Tibial nerve (tissue), 4 donors: ENCODE measurements at regions not wholly inside any gene's neighbourhood (a gene's known extent, or its start where the extent isn't known, plus 50 kb on each side); places are given as distances from the start of the nearest gene placed in this dataset.

Source experiments
- DNase-seq, 2 donors: peaks; one replicate each; pipeline ENCODE4 v3.0.0-alpha.2; 2019; ENCODE audit warnings: low spot score in 2 of 2
- H3K27ac ChIP-seq, 4 donors: fragments of 200-600 bp; sonication (generic) in 3 of 4; one replicate each; pipeline ENCODE4 v1.5.1; 2017 to 2019; ENCODE audit warnings: mild to moderate bottlenecking in 1 of 4
- H3K27me3 ChIP-seq, 2 donors: fragments of 200-600 bp; sonication (generic) in 1 of 2; one replicate each; pipeline versions ENCODE4 v1.5.1 to v1.6.0; 2017 to 2019
- H3K36me3 ChIP-seq, 3 donors: fragments of 200-600 bp; sonication (generic); one replicate each; pipeline ENCODE4 v1.5.1; 2018 to 2019
- H3K4me1 ChIP-seq, 4 donors: fragments of 200-600 bp; sonication (generic) in 3 of 4; one replicate each; pipeline ENCODE4 v1.5.1; 2017 to 2019
- H3K4me3 ChIP-seq, 4 donors: fragments of 200-600 bp; sonication (generic) in 3 of 4; one replicate each; pipeline ENCODE4 v1.5.1; 2017 to 2019; ENCODE audit warnings: mild to moderate bottlenecking in 1 of 4, moderate library complexity in 1 of 4
- H3K9me3 ChIP-seq, 4 donors: fragments of 200-600 bp; sonication (generic) in 3 of 4; one replicate each; pipeline ENCODE4 v1.5.1; 2017 to 2019
- CTCF ChIP-seq, 5 experiments: fragments of 200-600 bp in 3 of 5; fragments of 450-650 bp in 2 of 5; sonication (generic) in 3 of 5; IDR thresholded peaks; one replicate each; pipeline ENCODE4 v1.5.1; 2016 to 2019; ENCODE audit warnings: antibody characterized with exemption in 5 of 5, mild to moderate bottlenecking in 3 of 5, moderate library complexity in 2 of 5
- EP300 ChIP-seq, 2 donors: sonication (generic); formaldehyde crosslinking; IDR thresholded peaks; one replicate each; pipeline ENCODE4 v1.6.1; 2017; ENCODE audit warnings: antibody characterized with exemption in 2 of 2, mild to moderate bottlenecking in 1 of 2
- POLR2A ChIP-seq, 2 donors: fragments of 450-650 bp; IDR thresholded peaks; one replicate each; pipeline ENCODE4 v1.6.1; 2017; ENCODE audit warnings: antibody characterized with exemption in 2 of 2, mild to moderate bottlenecking in 2 of 2, moderate library complexity in 2 of 2
- WGBS, 2 donors: methylation state at CpG; one replicate each; pipeline ENCODE4 v1.1.5; 2018; 5-methylcytosine and 5-hydroxymethylcytosine counted together

GRCh38 chr6:65790666-65791065 lies 83.6 kb upstream of the EYS start:
- Histone ChIP-seq H3K4me3 (no peak overlapping the region), H3K27ac (no peak overlapping the region), H3K9me3 (peaks cover 0 to 9% (median 0%) of the 10 kb centered on the region in 4 donors), H3K4me1 (no peaks in the 10 kb centered on the region), H3K36me3 (no peaks in the 10 kb centered on the region), H3K27me3 (no peaks in the 10 kb centered on the region)
- DNase-seq, result no peak
- 76 to 85% methylated on average over 1 of the region's 1 CpG for WGBS, 2 donors
- TF ChIP-seq CTCF (IDR thresholded peaks at IDR 0.05), result no peak
- TF ChIP-seq EP300 (IDR thresholded peaks at IDR 0.05), result no peak
- no peak for TF ChIP-seq POLR2A (IDR thresholded peaks at IDR 0.05)

- H3K9me3 ChIP-seq, result peaks cover 0 to 9% (median 0%) of the 10 kb centered on the region in 4 donors
- no peak overlapping the region for H3K27ac ChIP-seq
- no peak overlapping the region for H3K4me3 ChIP-seq
- no peak for DNase-seq
- H3K27me3 ChIP-seq, result no peaks in the 10 kb centered on the region
- WGBS, 2 donors, result 96 to 97% methylated on average over 33 to 34 of the region's 34 CpGs
- no peak for TF ChIP-seq POLR2A (IDR thresholded peaks at IDR 0.05)
- no peaks in the 10 kb centered on the region for H3K36me3 ChIP-seq
- no peaks in the 10 kb centered on the region for H3K4me1 ChIP-seq
These were observed 80.8 kb upstream of the EYS start for GRCh38 chr6:65787787-65788186.

- DNase-seq, result no peak
- WGBS, 2 donors, result 94 to 96% methylated on average over 8 of the region's 8 CpGs
- no peaks in the 10 kb centered on the region for H3K27me3 ChIP-seq
- no peaks in the 10 kb centered on the region for H3K4me1 ChIP-seq
- no peak for TF ChIP-seq CTCF (IDR thresholded peaks at IDR 0.05)
- TF ChIP-seq EP300 (IDR thresholded peaks at IDR 0.05), result no peak
- no peak for TF ChIP-seq POLR2A (IDR thresholded peaks at IDR 0.05)
- H3K9me3 ChIP-seq, result peaks cover 0 to 9% (median 0%) of the 10 kb centered on the region in 4 donors
- H3K4me3 ChIP-seq, result no peak overlapping the region
- H3K27ac ChIP-seq, result no peak overlapping the region
- H3K36me3 ChIP-seq, result no peaks in the 10 kb centered on the region
These were observed 79.8 kb upstream of the EYS start for GRCh38 chr6:65786815-65787214.

DNA sequence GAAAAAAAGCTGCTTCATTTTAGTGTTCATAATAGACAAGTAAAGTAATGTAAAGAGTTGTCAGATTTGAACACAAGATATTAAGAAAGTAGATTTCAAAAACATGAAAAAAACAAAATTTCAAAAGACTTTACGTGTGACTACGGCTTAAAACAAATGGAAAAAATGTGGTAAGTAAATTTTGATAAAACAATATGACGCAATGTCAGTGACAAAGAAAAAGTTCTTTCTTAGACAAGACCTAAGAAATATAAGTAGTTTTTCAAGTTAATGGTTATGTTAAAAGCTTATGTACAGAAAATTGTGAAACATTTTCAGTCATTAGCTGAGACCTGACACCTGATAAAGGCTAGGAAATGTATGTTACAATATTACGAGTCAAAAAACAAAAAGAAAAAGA lies 73.7 kb upstream of the EYS start:
- Histone ChIP-seq H3K4me1 (no peaks in the 10 kb centered on the region), H3K9me3 (no peaks in the 10 kb centered on the region), H3K27me3 (no peaks in the 10 kb centered on the region), H3K36me3 (no peaks in the 10 kb centered on the region), H3K4me3 (no peak overlapping the region), H3K27ac (no peak overlapping the region)
- WGBS, 2 donors, result 92 to 94% methylated on average over 4 of the region's 4 CpGs
- no peak for TF ChIP-seq CTCF (IDR thresholded peaks at IDR 0.05)
- no peak for TF ChIP-seq EP300 (IDR thresholded peaks at IDR 0.05)
- TF ChIP-seq POLR2A (IDR thresholded peaks at IDR 0.05), result no peak
- no peak for DNase-seq

DNA sequence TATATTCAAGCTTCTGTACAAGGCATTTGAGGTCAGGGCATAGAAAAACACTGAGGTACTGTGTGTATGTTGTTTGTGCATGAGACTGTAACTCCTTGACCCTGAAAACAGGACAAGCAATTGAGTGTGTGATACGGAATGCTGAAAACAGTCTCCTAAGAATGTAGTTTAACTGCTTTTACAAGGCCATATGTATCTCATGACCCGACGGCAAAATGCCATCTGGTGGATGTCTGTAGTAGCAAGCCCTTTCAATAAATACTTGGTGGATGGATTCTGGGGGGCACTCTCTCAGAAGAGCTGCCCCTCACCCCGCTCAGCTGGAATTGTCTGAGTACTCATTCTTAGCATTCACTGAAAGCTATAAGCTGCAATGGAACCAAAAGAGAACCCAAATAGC lies 69.3 kb upstream of the EYS start:
- H3K27ac ChIP-seq, result no peak overlapping the region
- no peaks in the 10 kb centered on the region for H3K36me3 ChIP-seq
- WGBS, 2 donors, result 26 to 28% methylated on average over 4 of the region's 4 CpGs
- no peak for DNase-seq
- no peaks in the 10 kb centered on the region for H3K4me1 ChIP-seq
- H3K27me3 ChIP-seq, result no peaks in the 10 kb centered on the region
- no peaks in the 10 kb centered on the region for H3K9me3 ChIP-seq
- no peak for TF ChIP-seq POLR2A (IDR thresholded peaks at IDR 0.05)
- TF ChIP-seq EP300 (IDR thresholded peaks at IDR 0.05), result no peak
- H3K4me3 ChIP-seq, result no peak overlapping the region

- Histone ChIP-seq H3K27me3 (no peaks in the 10 kb centered on the region), H3K27ac (no peak overlapping the region), H3K9me3 (no peaks in the 10 kb centered on the region), H3K36me3 (no peaks in the 10 kb centered on the region), H3K4me3 (no peak overlapping the region), H3K4me1 (no peaks in the 10 kb centered on the region)
- WGBS, 2 donors, result 89 to 98% methylated on average over 3 of the region's 3 CpGs
- TF ChIP-seq CTCF (IDR thresholded peaks at IDR 0.05) (no peak), POLR2A (IDR thresholded peaks at IDR 0.05) (no peak), EP300 (IDR thresholded peaks at IDR 0.05) (no peak)
- DNase-seq, result no peak
These were observed 64.9 kb upstream of the EYS start for GRCh38 chr6:65771946-65772345.
